ENCODE measurements at regions not wholly inside any gene's neighbourhood (a gene's known extent, or its start where the extent isn't known, plus 50 kb on each side); places are given as distances from the start of the nearest gene placed in this dataset.

GRCh38 chr14:29150659-29151058 lies 384.1 kb downstream of the FOXG1 start:
- TF ChIP-seq HOXB5 (CRISPR knock-in tag; IDR thresholded peaks at IDR 0.05) (no peak), POLR2A (IDR thresholded peaks at IDR 0.05; ENCODE audit: low read length) (no peak), CTCF (IDR thresholded peaks at IDR 0.05) (no peak), CEBPB (IDR thresholded peaks at IDR 0.05) (no peak), RCOR1 (IDR thresholded peaks at IDR 0.05; ENCODE audit: low read depth, low read length) (no peak), HES2 (IDR thresholded peaks at IDR 0.05) (no peak), HDAC2 (IDR thresholded peaks at IDR 0.05) (no peak), PBX3 (IDR thresholded peaks at IDR 0.05) (no peak), USF2 (IDR thresholded peaks at IDR 0.05) (no peak)

All from A549 (cell line).